Prostate gland (tissue), 2 donors: ENCODE measurements at regions not wholly inside any gene's neighbourhood (a gene's known extent, or its start where the extent isn't known, plus 50 kb on each side); places are given as distances from the start of the nearest gene placed in this dataset.

Source experiments
- CTCF ChIP-seq, 4 experiments: fragments of 200-600 bp in 2 of 4; fragments of 450-650 bp in 2 of 4; sonication (generic) in 2 of 4; IDR thresholded peaks; 1 replicate in 3 of 4; 2 replicates in 1 of 4; pipeline ENCODE4 v1.5.1; 2016 to 2019; ENCODE audit warnings: antibody characterized with exemption in 4 of 4, mild to moderate bottlenecking in 2 of 4, moderate library complexity in 2 of 4
- POLR2A ChIP-seq: fragments of 450-650 bp; IDR thresholded peaks from one replicate; pipeline ENCODE4 v1.6.1; 2016; ENCODE audit warnings: antibody characterized with exemption, mild to moderate bottlenecking

- TF ChIP-seq POLR2A (no peak), CTCF (IDR thresholded peaks at IDR 0.05) (no peak)
Observed at GRCh38 chr1:30311749-30312148, 411.6 kb downstream of the MATN1 start.
